ENCODE measurements at regions not wholly inside any gene's neighbourhood (a gene's known extent, or its start where the extent isn't known, plus 50 kb on each side); places are given as distances from the start of the nearest gene placed in this dataset.

GRCh38 chr1:226481133-226481532 is 67.4 kb upstream of the STUM start:
- H3K36me3 ChIP-seq (replicated peaks in 1 of 2; ENCODE audit: control insufficient read depth in 1 of 2, insufficient read depth in 2 of 2, low read length in 2 of 2): no peaks in the 10 kb centered on the region
- no TSS peak for BruUV-seq (replicated peaks)
- ChIA-PET CTCF (ENCODE audit: low intra/inter-chr PET ratio, low total read pairs) (no interaction called here), POLR2A (interaction anchor here (1.0 kb wide), 1 partner anchor 46 kb away, joined by 3 read pairs; no protein-coding TSS in a partner anchor)
- H3K4me1 ChIP-seq (ENCODE audit: insufficient read depth, low read length): peaks cover 36% of the 10 kb centered on the region
- ATAC-seq (peak; percentile 59), DNase-seq (ENCODE audit: low spot score) (peak; percentile 56), FAIRE-seq (peak; percentile 79)
- H3K4me2 ChIP-seq (ENCODE audit: low read depth, low read length): peak overlapping the region; percentile 54
- no peak overlapping the region for H2AFZ ChIP-seq (ENCODE audit: low read length)
- H4K20me1 ChIP-seq (ENCODE audit: insufficient read depth, low read length): peaks cover 2% of the 10 kb centered on the region; the same call in 1 of the 2 replicates
- H3K79me2 ChIP-seq (ENCODE audit: insufficient read depth, low read length): no peaks in the 10 kb centered on the region
- H3K9ac ChIP-seq (ENCODE audit: insufficient read depth, low read depth, low read length): no peak overlapping the region
- 0% methylated on average over 2 of the region's 4 CpGs for WGBS (ENCODE audit: low lambda C conversion rate)
- no peak overlapping the region for H3K27ac ChIP-seq (ENCODE audit: extremely low read length, insufficient read depth, low read length)
- in situ Hi-C loops (cut with HindIII; ENCODE audit: extremely low pct_ligation_motif_present, low pct_unique_long_range_greater_than_20kb) (loop anchor here (10.0 kb wide), 1 partner anchor 64 kb away; the partner anchor contains the start of gene STUM), intact Hi-C loops (cut with micrococcal nuclease; ENCODE audit: unreplicated experiment) (no loop called here)
- H3K9me3 ChIP-seq (ENCODE audit: low read length): no peaks in the 10 kb centered on the region
- H3K4me3 ChIP-seq (replicated peaks in 1 of 3; ENCODE audit: insufficient read depth in 1 of 3, low read depth in 2 of 3, low read length in 3 of 3): no peak overlapping the region; a peak in 2 of 6 replicates
- H3K27me3 ChIP-seq (ENCODE audit: control insufficient read depth in 1 of 2, insufficient read depth in 2 of 2, low read length in 2 of 2): peaks cover 7 to 61% of the 10 kb centered on the region in 2 experiments; a peak in 4 of 5 replicates
- no peak for TF ChIP-seq ZC3H4 (CRISPR knock-in tag; IDR thresholded peaks at IDR 0.05; ENCODE audit: borderline replicate concordance)
- no peak for TF ChIP-seq ZBTB20 (CRISPR knock-in tag; IDR thresholded peaks at IDR 0.05; ENCODE audit: borderline replicate concordance, low read depth)
- TF ChIP-seq LBX2 (CRISPR knock-in tag; IDR thresholded peaks at IDR 0.05; ENCODE audit: borderline replicate concordance): no peak
- TF ChIP-seq ZBTB25 (CRISPR knock-in tag; IDR thresholded peaks at IDR 0.05): no peak
- TF ChIP-seq PBX2 (CRISPR knock-in tag; IDR thresholded peaks at IDR 0.05): no peak
- no peak for TF ChIP-seq ZNF883 (CRISPR knock-in tag; IDR thresholded peaks at IDR 0.05; ENCODE audit: not compliant biosample characterization)
- no peak for TF ChIP-seq ATF1 (CRISPR knock-in tag; IDR thresholded peaks at IDR 0.05)
- no peak for TF ChIP-seq ZNF772 (CRISPR knock-in tag; IDR thresholded peaks at IDR 0.05)
- TF ChIP-seq POGK (CRISPR knock-in tag; conservative IDR thresholded peaks at IDR 0.05): no peak
- no peak for TF ChIP-seq PCBP1 (IDR thresholded peaks at IDR 0.05; ENCODE audit: borderline replicate concordance, low read depth, low read length)
- TF ChIP-seq FOXK1 (CRISPR knock-in tag; IDR thresholded peaks at IDR 0.05; ENCODE audit: borderline replicate concordance, low read depth): no peak
- no peak for TF ChIP-seq ARNTL (CRISPR knock-in tag; IDR thresholded peaks at IDR 0.05)
- no peak for TF ChIP-seq HNF1B (CRISPR knock-in tag; IDR thresholded peaks at IDR 0.05)
- no peak for TF ChIP-seq RBFOX2 (IDR thresholded peaks at IDR 0.05; ENCODE audit: low read depth, low read length)
